Central memory CD4-positive, alpha-beta T cell (primary cell): ENCODE measurements at regions not wholly inside any gene's neighbourhood (a gene's known extent, or its start where the extent isn't known, plus 50 kb on each side); places are given as distances from the start of the nearest gene placed in this dataset.
"Not testable (repeated sequence)": the region's sequence is repeated elsewhere in the genome, so short reads cannot be mapped to it uniquely, and the experiment has no call there.

Experiments
- DNase-seq: peaks from one replicate; pipeline ENCODE4 v3.0.0; 2022

- DNase-seq = no peak
Observed at GRCh38 chr3:152667267-152667666, 167.7 kb upstream of the P2RY1 start.

- DNase-seq = no peak
Observed at GRCh38 chr3:152669560-152669959, 165.4 kb upstream of the P2RY1 start.

GRCh38 chr3:152671446-152672319, 163.2 kb upstream of the P2RY1 start:
- no peak for DNase-seq

GRCh38 chr3:152672320-152672649, 162.6 kb upstream of the P2RY1 start:
- DNase-seq = no peak

GRCh38 chr3:152676810-152677379, 158.0 kb upstream of the P2RY1 start:
- no peak for DNase-seq

DNA sequence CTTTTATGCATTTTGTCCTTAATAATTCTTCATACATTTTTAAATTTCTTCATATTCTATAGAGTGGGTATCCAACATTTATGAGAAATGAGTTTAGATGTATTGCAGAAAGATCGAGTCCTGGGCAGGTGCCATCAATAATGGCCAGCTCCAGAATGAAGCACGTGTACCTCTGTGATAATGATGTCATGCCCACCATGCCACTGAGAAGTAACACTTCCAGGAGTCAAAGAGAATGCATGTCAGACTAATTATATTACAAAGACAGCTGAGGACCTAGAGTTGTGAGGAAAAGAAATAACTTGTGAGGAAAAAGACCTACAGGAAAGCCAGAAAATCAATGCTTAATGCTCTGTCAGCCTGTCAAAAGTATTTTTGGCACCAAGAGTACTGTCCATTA, 157.4 kb upstream of the P2RY1 start:
- DNase-seq = no peak

GRCh38 chr3:152682477-152682876, 152.5 kb upstream of the P2RY1 start:
- no peak for DNase-seq

- no peak for DNase-seq
Observed at GRCh38 chr3:152683521-152683999, 151.4 kb upstream of the P2RY1 start.

DNA sequence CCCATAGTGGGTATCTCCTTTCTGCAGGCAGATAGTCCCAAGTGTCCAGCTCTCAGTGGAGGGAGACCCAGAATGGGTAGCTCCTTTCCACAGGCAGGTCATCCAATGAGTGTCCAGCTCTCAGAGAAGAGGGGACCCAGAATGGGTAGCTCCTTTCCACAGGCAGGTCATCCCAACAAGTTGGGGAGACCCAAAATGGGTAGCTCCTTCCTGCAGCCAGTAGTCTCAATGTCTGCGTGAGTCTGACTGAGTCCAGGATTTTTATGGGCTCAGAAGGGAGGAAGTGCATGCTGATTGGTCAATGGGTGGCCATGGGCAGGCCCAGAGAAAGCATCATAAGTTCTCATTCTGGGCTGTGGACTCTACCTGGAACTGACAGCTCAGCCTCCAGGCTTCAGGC, 150.7 kb upstream of the P2RY1 start:
- no peak for DNase-seq

DNA sequence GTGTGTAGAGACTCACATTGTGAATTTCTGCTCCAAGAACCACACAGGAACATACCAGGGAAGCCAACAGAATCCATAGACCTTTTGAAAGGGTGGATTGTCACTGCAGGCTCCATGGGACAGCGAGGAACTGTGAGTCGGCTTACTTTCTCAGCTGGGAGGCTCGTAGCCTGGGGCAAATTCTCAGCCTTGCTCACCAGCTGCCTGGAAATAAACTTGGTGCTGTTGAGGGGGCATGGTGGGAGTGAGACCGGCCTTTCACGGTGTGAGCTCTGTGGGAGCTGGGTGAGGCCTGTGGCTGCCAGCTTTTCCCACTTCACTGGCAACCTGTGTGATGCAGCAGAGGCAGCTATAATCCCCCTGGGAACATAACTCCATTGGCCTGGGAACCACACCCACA, 146.6 kb upstream of the P2RY1 start:
- DNase-seq = no peak

- not testable (repeated sequence) for DNase-seq
Observed at GRCh38 chr3:152692326-152692725, 142.6 kb upstream of the P2RY1 start.

DNA sequence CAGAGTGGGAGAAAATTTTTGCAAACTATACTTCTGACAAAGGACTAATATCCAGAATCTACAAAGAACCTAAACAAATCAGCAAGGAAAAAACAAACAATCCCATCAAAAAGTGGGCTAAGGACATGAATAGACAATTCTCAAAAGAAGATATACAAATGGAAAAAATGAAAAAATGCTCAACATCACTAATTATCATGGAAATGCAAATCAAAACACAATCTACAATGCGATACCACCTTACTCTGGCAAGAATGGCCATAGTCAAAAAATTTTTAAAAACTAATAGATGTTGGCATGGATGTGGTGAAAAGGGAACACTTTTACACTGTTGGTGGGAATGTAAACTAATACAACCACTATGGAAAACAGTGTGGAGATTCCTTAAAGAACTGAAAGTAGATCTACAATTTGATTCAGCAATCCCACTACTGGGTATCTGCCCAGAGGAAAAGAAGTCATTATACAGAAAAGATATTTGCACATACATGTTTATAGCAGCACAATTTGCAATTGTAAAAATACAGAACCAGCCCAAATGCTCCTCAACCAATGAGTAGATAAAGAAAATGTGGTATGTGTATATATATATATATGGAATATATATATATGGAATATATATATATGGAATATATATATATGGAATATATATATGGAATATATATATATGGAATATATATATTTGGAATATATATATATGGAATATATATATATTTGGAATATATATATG, 141.2 kb upstream of the P2RY1 start:
- DNase-seq = not testable (repeated sequence)

DNA sequence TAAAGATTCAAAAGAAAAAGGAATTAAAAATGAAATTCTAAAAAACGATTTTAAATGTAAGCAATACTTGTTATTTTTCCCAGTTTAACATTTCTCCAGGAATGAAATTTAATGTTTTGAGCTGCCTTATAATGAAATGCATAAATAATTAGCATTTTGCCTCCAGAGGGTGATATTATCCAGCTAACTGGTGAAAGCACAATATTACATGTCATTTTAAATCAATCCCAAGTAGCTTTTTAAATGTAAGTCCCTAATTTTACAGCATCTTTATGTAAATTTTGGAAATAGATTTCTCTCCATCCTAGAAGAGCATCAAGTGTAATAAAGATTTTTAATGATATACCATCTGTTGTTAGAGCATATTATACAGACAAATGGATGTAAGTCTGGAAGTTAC, 139.1 kb upstream of the P2RY1 start:
- DNase-seq = no peak

GRCh38 chr3:152696962-152697361, 138.0 kb upstream of the P2RY1 start:
- DNase-seq = no peak

GRCh38 chr3:152703245-152703890, 131.6 kb upstream of the P2RY1 start:
- no peak for DNase-seq

DNA sequence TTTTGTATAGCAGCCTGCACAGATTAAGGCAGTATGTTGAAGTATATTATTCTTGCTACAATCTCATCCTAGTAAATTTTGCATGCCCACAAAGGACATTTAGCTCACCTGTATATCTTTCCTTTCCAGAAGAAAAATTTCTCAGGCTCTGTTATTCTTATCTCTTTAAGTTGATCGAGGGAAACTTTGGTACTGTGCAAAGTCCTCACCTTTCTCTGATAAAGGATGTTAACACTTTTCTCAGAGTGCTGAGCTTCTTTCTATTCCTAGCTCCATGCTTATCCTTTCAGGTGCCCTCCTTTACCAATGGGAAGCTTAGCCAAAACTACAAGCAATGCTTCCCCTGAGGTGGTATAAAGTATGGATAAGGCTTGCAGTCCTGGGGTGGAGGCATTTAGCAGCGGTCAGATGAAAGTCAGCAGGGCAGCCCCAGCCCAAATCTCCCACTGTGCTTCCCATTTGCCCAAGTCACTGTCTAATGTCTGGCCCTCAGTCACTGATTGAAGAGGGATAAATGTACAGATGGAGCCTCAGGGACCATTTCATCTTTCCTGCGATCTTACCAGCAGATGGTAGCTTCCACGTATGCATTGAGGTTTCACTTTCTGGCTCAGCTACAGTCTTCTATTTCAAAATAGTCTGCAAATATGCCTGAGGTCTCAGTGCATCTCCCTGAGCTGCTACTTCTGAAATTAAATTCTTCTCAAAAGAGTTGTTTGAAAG, 127.8 kb upstream of the P2RY1 start:
- no peak for DNase-seq

GRCh38 chr3:152709659-152710058, 125.3 kb upstream of the P2RY1 start:
- DNase-seq = no peak

- no peak for DNase-seq
Observed at GRCh38 chr3:152710549-152710948, 124.4 kb upstream of the P2RY1 start.

DNA sequence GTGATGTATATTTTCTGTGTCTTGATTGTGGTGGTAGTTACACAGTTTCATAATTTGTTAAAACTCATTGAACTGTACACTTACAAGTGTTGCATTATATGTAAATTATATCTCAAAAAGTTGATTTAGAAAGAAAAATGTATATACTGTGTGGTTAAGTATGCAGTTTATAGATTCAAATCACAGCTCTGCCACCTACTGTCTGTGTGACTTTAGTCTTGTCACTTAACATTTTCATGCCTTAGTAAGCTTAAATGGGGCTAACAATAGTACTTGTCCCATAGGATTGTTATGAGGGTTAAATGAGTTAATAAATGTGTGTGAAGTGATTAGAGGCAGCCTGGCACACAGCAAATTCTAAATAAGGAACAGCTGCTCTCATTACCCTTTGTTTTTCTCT, 120.9 kb upstream of the P2RY1 start:
- DNase-seq = no peak

- DNase-seq = no peak
Observed at GRCh38 chr3:152714507-152714906, 120.4 kb upstream of the P2RY1 start.

- DNase-seq = no peak
Observed at GRCh38 chr3:152717252-152717651, 117.7 kb upstream of the P2RY1 start.

- no peak for DNase-seq
Observed at GRCh38 chr3:152718810-152719209, 116.1 kb upstream of the P2RY1 start.

- DNase-seq = no peak
Observed at GRCh38 chr3:152719264-152719663, 115.7 kb upstream of the P2RY1 start.
